ENCODE measurements at regions not wholly inside any gene's neighbourhood (a gene's known extent, or its start where the extent isn't known, plus 50 kb on each side); places are given as distances from the start of the nearest gene placed in this dataset.

DNA sequence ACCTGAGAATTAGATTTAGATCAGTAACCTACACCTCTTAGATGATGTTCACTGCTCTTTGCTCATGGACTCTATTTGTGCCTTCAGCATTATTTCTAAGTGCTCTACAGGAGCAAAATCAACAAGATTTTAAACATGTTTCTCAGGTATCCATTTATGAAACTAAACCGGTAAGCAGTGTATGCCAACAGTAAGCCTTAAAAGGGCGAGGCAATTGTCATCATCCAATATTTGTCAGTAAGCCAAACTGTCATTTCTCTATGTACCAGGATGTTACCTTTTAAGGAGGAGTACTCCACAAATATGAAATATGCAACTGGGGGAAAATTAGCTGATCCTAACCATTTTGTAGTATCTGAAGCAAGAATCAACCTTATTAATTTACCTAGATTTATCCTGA lies 69.6 kb upstream of the ZNF184 start:
- TF ChIP-seq FOS (IDR thresholded peaks at IDR 0.05; ENCODE audit: borderline replicate concordance, insufficient read depth, low read length), result no peak
- no peak for TF ChIP-seq POLR2AphosphoS5 (IDR thresholded peaks at IDR 0.05; ENCODE audit: insufficient read depth, low read depth, low read length)
- no peak for TF ChIP-seq GATA2 (IDR thresholded peaks at IDR 0.05; ENCODE audit: insufficient read depth, insufficient read length, low read depth, low read length)
- FAIRE-seq, result no peak
- H4K20me1 ChIP-seq (replicated peaks; ENCODE audit: control insufficient read depth, extremely low read depth, insufficient read depth, low read length), result no peaks in the 10 kb centered on the region
- H3K4me3 ChIP-seq (replicated peaks in 1 of 3; ENCODE audit: insufficient read depth in 1 of 3, low read depth in 1 of 3, low read length in 3 of 3), result no peak overlapping the region
- no peaks in the 10 kb centered on the region for H3K27me3 ChIP-seq (ENCODE audit: control insufficient read depth in 2 of 2, insufficient read depth in 2 of 2, low read length in 2 of 2)
- dilution Hi-C loops (cut with MboI; ENCODE audit: extremely low pct_ligation_motif_present, low sequenced_read_pairs) (no loop called here), intact Hi-C loops (cut with micrococcal nuclease) (no loop called here)
- DNase-seq (ENCODE audit: low read depth, low spot score), result no peak
- H3K4me2 ChIP-seq (ENCODE audit: insufficient read depth, low read length), result no peak overlapping the region
- H3K4me1 ChIP-seq (ENCODE audit: control insufficient read depth, extremely low read depth, insufficient read depth, low read length), result peaks cover 10% of the 10 kb centered on the region
- no peaks in the 10 kb centered on the region for H3K36me3 ChIP-seq (ENCODE audit: control insufficient read depth in 2 of 2, extremely low read depth in 1 of 2, insufficient read depth in 2 of 2, low read length in 2 of 2)
- H3K9me3 ChIP-seq (replicated peaks; ENCODE audit: control insufficient read depth, insufficient read depth, low read length), result no peaks in the 10 kb centered on the region
- CTCF ChIA-PET, result no interaction called here
- H2AFZ ChIP-seq (ENCODE audit: low read depth, low read length), result no peak overlapping the region
- no peaks in the 10 kb centered on the region for H3K79me2 ChIP-seq (ENCODE audit: control insufficient read depth, insufficient read depth, low read length)
- no peak overlapping the region for H3K27ac ChIP-seq (ENCODE audit: insufficient read depth, low read depth, low read length)
- no peaks in the 10 kb centered on the region for H3K9me1 ChIP-seq (replicated peaks; ENCODE audit: control insufficient read depth, extremely low read depth, insufficient read depth, low read length)
- POLR2A ChIA-PET, result no interaction called here
- no peak overlapping the region for H3K9ac ChIP-seq (replicated peaks; ENCODE audit: extremely low read depth, insufficient read depth, low read length)
- no TSS peak for BruUV-seq (replicated peaks)

DNA sequence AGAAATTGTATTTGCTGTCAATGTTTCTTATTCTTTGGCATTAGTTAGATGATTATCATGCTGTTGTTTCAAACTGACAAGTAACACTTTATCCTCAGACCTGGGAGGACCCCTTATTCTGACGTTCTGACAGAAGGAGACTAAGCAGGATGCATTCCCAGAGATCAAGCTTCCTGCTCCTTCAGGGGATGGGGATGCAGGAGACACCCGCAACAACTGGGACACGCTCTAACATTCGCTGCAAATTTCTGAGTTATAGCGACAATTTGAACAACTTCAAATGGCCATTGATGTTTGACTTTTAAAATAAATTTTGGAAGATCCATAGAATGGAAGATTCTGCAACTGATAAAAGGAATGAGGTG lies 69.0 kb upstream of the ZNF184 start:
- Histone ChIP-seq H3K36me3 (ENCODE audit: control insufficient read depth in 2 of 2, extremely low read depth in 1 of 2, insufficient read depth in 2 of 2, low read length in 2 of 2) (no peaks in the 10 kb centered on the region), H3K4me1 (ENCODE audit: control insufficient read depth, extremely low read depth, insufficient read depth, low read length) (peaks cover 10% of the 10 kb centered on the region), H4K20me1 (replicated peaks; ENCODE audit: control insufficient read depth, extremely low read depth, insufficient read depth, low read length) (no peaks in the 10 kb centered on the region), H3K27ac (ENCODE audit: insufficient read depth, low read depth, low read length) (no peak overlapping the region), H2AFZ (ENCODE audit: low read depth, low read length) (no peak overlapping the region), H3K79me2 (ENCODE audit: control insufficient read depth, insufficient read depth, low read length) (no peaks in the 10 kb centered on the region), H3K9me3 (replicated peaks; ENCODE audit: control insufficient read depth, insufficient read depth, low read length) (no peaks in the 10 kb centered on the region), H3K9ac (replicated peaks; ENCODE audit: extremely low read depth, insufficient read depth, low read length) (no peak overlapping the region), H3K27me3 (ENCODE audit: control insufficient read depth in 2 of 2, insufficient read depth in 2 of 2, low read length in 2 of 2) (peaks cover 0 to 1% of the 10 kb centered on the region in 2 experiments), H3K4me2 (ENCODE audit: insufficient read depth, low read length) (no peak overlapping the region), H3K9me1 (replicated peaks; ENCODE audit: control insufficient read depth, extremely low read depth, insufficient read depth, low read length) (no peaks in the 10 kb centered on the region), H3K4me3 (replicated peaks in 1 of 3; ENCODE audit: insufficient read depth in 1 of 3, low read depth in 1 of 3, low read length in 3 of 3) (no peak overlapping the region)
- TF ChIP-seq JUN (IDR thresholded peaks at IDR 0.05; ENCODE audit: borderline replicate concordance, insufficient read depth, insufficient read length, low read depth), result no peak
- TF ChIP-seq EZH2 (IDR thresholded peaks at IDR 0.05; ENCODE audit: borderline replicate concordance, low read depth, low read length, severe bottlenecking), result no peak
- no peak for TF ChIP-seq FOS (IDR thresholded peaks at IDR 0.05; ENCODE audit: borderline replicate concordance, insufficient read depth, low read length)
- no peak for TF ChIP-seq POLR2A (IDR thresholded peaks at IDR 0.05; ENCODE audit: low read depth, low read length)
- TF ChIP-seq, protein P1, sequence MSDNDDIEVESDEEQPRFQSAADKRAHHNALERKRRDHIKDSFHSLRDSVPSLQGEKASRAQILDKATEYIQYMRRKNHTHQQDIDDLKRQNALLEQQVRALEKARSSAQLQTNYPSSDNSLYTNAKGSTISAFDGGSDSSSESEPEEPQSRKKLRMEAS (IDR thresholded peaks at IDR 0.05; ENCODE audit: insufficient read depth, insufficient read length), result no peak
- TF ChIP-seq MYC (IDR thresholded peaks at IDR 0.05; ENCODE audit: low read depth, low read length), result no peak
- no peak for TF ChIP-seq GATA2 (IDR thresholded peaks at IDR 0.05; ENCODE audit: insufficient read depth, insufficient read length, low read depth, low read length)
- POLR2A ChIA-PET, result no interaction called here
- no TSS peak for BruUV-seq (replicated peaks)
- DNase-seq (ENCODE audit: low read depth, low spot score) (no peak), FAIRE-seq (no peak)
- intact Hi-C loops (cut with micrococcal nuclease), result no loop called here
- dilution Hi-C loops (cut with MboI; ENCODE audit: extremely low pct_ligation_motif_present, low sequenced_read_pairs), result no loop called here
- CTCF ChIA-PET, result interaction anchor here (1.3 to 1.9 kb wide), 2 partner anchors 23 to 50 kb away, joined by 3 to 5 read pairs; no protein-coding TSS in a partner anchor

Data from endothelial cell of umbilical vein (primary cell).